ENCODE measurements at regions not wholly inside any gene's neighbourhood (a gene's known extent, or its start where the extent isn't known, plus 50 kb on each side); places are given as distances from the start of the nearest gene placed in this dataset.
A peak's percentile ranks its signal among the peaks of the same experiment; 100 is the strongest.

- Histone ChIP-seq H4K8ac (ENCODE audit: low read length) (no peak overlapping the region), H3K4me3 (ENCODE audit: insufficient read depth in 1 of 2, low read depth in 1 of 2, low read length in 2 of 2) (no peak overlapping the region), H3K27me3 (ENCODE audit: control insufficient read depth in 1 of 2, insufficient read depth in 1 of 2, low read length in 2 of 2) (no peaks in the 10 kb centered on the region), H3K79me1 (replicated peaks; ENCODE audit: low read length, poor library complexity, severe bottlenecking) (no peaks in the 10 kb centered on the region), H3K4ac (ENCODE audit: low read depth in 1 of 2, low read length in 2 of 2) (no peak overlapping the region), H3K4me1 (ENCODE audit: control insufficient read depth, insufficient read depth, low read depth, low read length) (no peaks in the 10 kb centered on the region), H3K4me2 (ENCODE audit: low read length, poor library complexity, severe bottlenecking) (no peak overlapping the region), H2AFZ (ENCODE audit: low read depth, low read length) (no peak overlapping the region), H3K9me3 (ENCODE audit: control insufficient read depth, low read length) (no peaks in the 10 kb centered on the region), H2AK5ac (ENCODE audit: low read length, severe bottlenecking) (no peak overlapping the region), H3K23ac (ENCODE audit: low read length in 2 of 2) (no peak overlapping the region), H3K36me3 (ENCODE audit: control insufficient read depth in 1 of 2, insufficient read depth in 2 of 2, low read depth in 1 of 2, low read length in 2 of 2) (no peaks in the 10 kb centered on the region), H3K14ac (ENCODE audit: low read length in 2 of 2) (no peak overlapping the region), H2BK5ac (ENCODE audit: low read depth, low read length, poor library complexity, severe bottlenecking) (no peak overlapping the region), H4K91ac (ENCODE audit: low read length) (peak overlapping the region; percentile 28), H2BK120ac (ENCODE audit: low read depth, low read length) (no peak overlapping the region), H3K27ac (ENCODE audit: low read length, poor library complexity, severe bottlenecking) (no peak overlapping the region), H3K18ac (ENCODE audit: low read depth in 1 of 2, low read length in 2 of 2) (no peak overlapping the region), H3K9ac (ENCODE audit: low read length) (peak overlapping the region; percentile 31), H2BK12ac (ENCODE audit: low read length in 2 of 2) (no peak overlapping the region), H2BK15ac (ENCODE audit: low read depth, poor library complexity, severe bottlenecking) (no peak overlapping the region)
- DNase-seq: no peak
- 71% methylated on average over 3 of the region's 3 CpGs for WGBS
Observed at GRCh38 chr4:174010547-174010946, 272.9 kb downstream of the FBXO8 start.

GRCh38 chr4:174009686-174010451 lies 273.6 kb downstream of the FBXO8 start:
- Histone ChIP-seq H3K4ac (ENCODE audit: low read depth in 1 of 2, low read length in 2 of 2) (no peak overlapping the region), H3K4me3 (ENCODE audit: insufficient read depth in 1 of 2, low read depth in 1 of 2, low read length in 2 of 2) (peak overlapping the region in 1 of 2 experiments; percentile 10), H3K36me3 (ENCODE audit: control insufficient read depth in 1 of 2, insufficient read depth in 2 of 2, low read depth in 1 of 2, low read length in 2 of 2) (no peaks in the 10 kb centered on the region), H4K8ac (ENCODE audit: low read length) (no peak overlapping the region), H3K4me2 (ENCODE audit: low read length, poor library complexity, severe bottlenecking) (no peak overlapping the region), H2BK5ac (ENCODE audit: low read depth, low read length, poor library complexity, severe bottlenecking) (no peak overlapping the region), H3K27me3 (ENCODE audit: control insufficient read depth in 1 of 2, insufficient read depth in 1 of 2, low read length in 2 of 2) (no peaks in the 10 kb centered on the region), H3K9ac (ENCODE audit: low read length) (peak overlapping the region; percentile 31), H2AFZ (ENCODE audit: low read depth, low read length) (no peak overlapping the region), H4K91ac (ENCODE audit: low read length) (no peak overlapping the region), H3K14ac (ENCODE audit: low read length in 2 of 2) (no peak overlapping the region), H2BK12ac (ENCODE audit: low read length in 2 of 2) (no peak overlapping the region), H3K18ac (ENCODE audit: low read depth in 1 of 2, low read length in 2 of 2) (no peak overlapping the region), H3K4me1 (ENCODE audit: control insufficient read depth, insufficient read depth, low read depth, low read length) (no peaks in the 10 kb centered on the region), H2AK5ac (ENCODE audit: low read length, severe bottlenecking) (no peak overlapping the region), H3K27ac (ENCODE audit: low read length, poor library complexity, severe bottlenecking) (no peak overlapping the region), H2BK15ac (ENCODE audit: low read depth, poor library complexity, severe bottlenecking) (no peak overlapping the region), H2BK120ac (ENCODE audit: low read depth, low read length) (no peak overlapping the region), H3K79me1 (replicated peaks; ENCODE audit: low read length, poor library complexity, severe bottlenecking) (no peaks in the 10 kb centered on the region), H3K9me3 (ENCODE audit: control insufficient read depth, low read length) (no peaks in the 10 kb centered on the region), H3K23ac (ENCODE audit: low read length in 2 of 2) (no peak overlapping the region)
- 39% methylated on average over 3 of the region's 3 CpGs for WGBS
- no peak for DNase-seq

- H2BK5ac ChIP-seq (ENCODE audit: low read depth, low read length, poor library complexity, severe bottlenecking): no peak overlapping the region
- peak overlapping the region; percentile 69 for H4K8ac ChIP-seq (ENCODE audit: low read length)
- DNase-seq: peak; percentile 36
- H3K27ac ChIP-seq (ENCODE audit: low read length, poor library complexity, severe bottlenecking): no peak overlapping the region
- no peaks in the 10 kb centered on the region for H3K27me3 ChIP-seq (ENCODE audit: control insufficient read depth in 1 of 2, insufficient read depth in 1 of 2, low read length in 2 of 2)
- WGBS: 90% methylated on average over 3 of the region's 3 CpGs
- H3K9me3 ChIP-seq (ENCODE audit: control insufficient read depth, low read length): no peaks in the 10 kb centered on the region
- H4K91ac ChIP-seq (ENCODE audit: low read length): peak overlapping the region; percentile 50
- no peaks in the 10 kb centered on the region for H3K4me1 ChIP-seq (ENCODE audit: control insufficient read depth, insufficient read depth, low read depth, low read length)
- H3K4me3 ChIP-seq (ENCODE audit: insufficient read depth in 1 of 2, low read depth in 1 of 2, low read length in 2 of 2): no peak overlapping the region
- H3K14ac ChIP-seq (ENCODE audit: low read length in 2 of 2): no peak overlapping the region
- no peak overlapping the region for H2BK120ac ChIP-seq (ENCODE audit: low read depth, low read length)
- H3K18ac ChIP-seq (ENCODE audit: low read depth in 1 of 2, low read length in 2 of 2): peak overlapping the region in 1 of 2 experiments; percentile 5
- H2BK15ac ChIP-seq (ENCODE audit: low read depth, poor library complexity, severe bottlenecking): no peak overlapping the region
- no peak overlapping the region for H3K9ac ChIP-seq (ENCODE audit: low read length)
- no peaks in the 10 kb centered on the region for H3K36me3 ChIP-seq (ENCODE audit: control insufficient read depth in 1 of 2, insufficient read depth in 2 of 2, low read depth in 1 of 2, low read length in 2 of 2)
- no peak overlapping the region for H3K23ac ChIP-seq (ENCODE audit: low read length in 2 of 2)
- no peak overlapping the region for H2AFZ ChIP-seq (ENCODE audit: low read depth, low read length)
- no peaks in the 10 kb centered on the region for H3K79me1 ChIP-seq (replicated peaks; ENCODE audit: low read length, poor library complexity, severe bottlenecking)
- no peak overlapping the region for H3K4me2 ChIP-seq (ENCODE audit: low read length, poor library complexity, severe bottlenecking)
- no peak overlapping the region for H2AK5ac ChIP-seq (ENCODE audit: low read length, severe bottlenecking)
- H3K4ac ChIP-seq (ENCODE audit: low read depth in 1 of 2, low read length in 2 of 2): no peak overlapping the region
- no peak overlapping the region for H2BK12ac ChIP-seq (ENCODE audit: low read length in 2 of 2)
Observed at GRCh38 chr4:174005422-174005821, 278.0 kb downstream of the FBXO8 start.

- Histone ChIP-seq H3K14ac (ENCODE audit: low read length in 2 of 2) (no peak overlapping the region), H3K4me1 (ENCODE audit: control insufficient read depth, insufficient read depth, low read depth, low read length) (no peaks in the 10 kb centered on the region), H4K8ac (ENCODE audit: low read length) (no peak overlapping the region), H3K9me3 (ENCODE audit: control insufficient read depth, low read length) (no peaks in the 10 kb centered on the region), H3K4me2 (ENCODE audit: low read length, poor library complexity, severe bottlenecking) (no peak overlapping the region), H2AK5ac (ENCODE audit: low read length, severe bottlenecking) (no peak overlapping the region), H3K79me1 (replicated peaks; ENCODE audit: low read length, poor library complexity, severe bottlenecking) (no peaks in the 10 kb centered on the region), H2BK15ac (ENCODE audit: low read depth, poor library complexity, severe bottlenecking) (no peak overlapping the region), H3K9ac (ENCODE audit: low read length) (no peak overlapping the region), H3K27me3 (ENCODE audit: control insufficient read depth in 1 of 2, insufficient read depth in 1 of 2, low read length in 2 of 2) (no peaks in the 10 kb centered on the region), H3K4me3 (ENCODE audit: insufficient read depth in 1 of 2, low read depth in 1 of 2, low read length in 2 of 2) (no peak overlapping the region), H3K4ac (ENCODE audit: low read depth in 1 of 2, low read length in 2 of 2) (no peak overlapping the region), H2BK12ac (ENCODE audit: low read length in 2 of 2) (no peak overlapping the region), H2BK5ac (ENCODE audit: low read depth, low read length, poor library complexity, severe bottlenecking) (no peak overlapping the region), H2AFZ (ENCODE audit: low read depth, low read length) (no peak overlapping the region), H4K91ac (ENCODE audit: low read length) (peak overlapping the region; percentile 39), H3K23ac (ENCODE audit: low read length in 2 of 2) (no peak overlapping the region), H2BK120ac (ENCODE audit: low read depth, low read length) (no peak overlapping the region), H3K18ac (ENCODE audit: low read depth in 1 of 2, low read length in 2 of 2) (peak overlapping the region in 1 of 2 experiments; percentile 21), H3K36me3 (ENCODE audit: control insufficient read depth in 1 of 2, insufficient read depth in 2 of 2, low read depth in 1 of 2, low read length in 2 of 2) (no peaks in the 10 kb centered on the region), H3K27ac (ENCODE audit: low read length, poor library complexity, severe bottlenecking) (no peak overlapping the region)
- 81% methylated on average over 6 of the region's 6 CpGs for whole genome bisulfite sequencing
- DNase-seq: no peak
Observed at GRCh38 chr4:173998471-173999144, 284.9 kb downstream of the FBXO8 start.

All from mesenchymal stem cell (in vitro differentiated cells and primary cell).